H1 (cell line): ENCODE measurements at regions not wholly inside any gene's neighbourhood (a gene's known extent, or its start where the extent isn't known, plus 50 kb on each side); places are given as distances from the start of the nearest gene placed in this dataset.

ENCODE experiments used
- EP300 ChIP-seq, 2 experiments: IDR thresholded peaks; 1 replicate in 1 of 2; 2 replicates in 1 of 2; pipeline ENCODE4 v1.6.1; 2011 to 2012; ENCODE audit warnings: low read depth in 2 of 2, low read length in 2 of 2, mild to moderate bottlenecking in 2 of 2, borderline replicate concordance in 1 of 2, inconsistent platforms in 1 of 2, moderate library complexity in 1 of 2
- HDAC6 ChIP-seq: IDR thresholded peaks from one replicate; pipeline ENCODE4 v1.7.1; 2012; ENCODE audit warnings: low read depth, mild to moderate bottlenecking, inconsistent platforms, low read length, moderate library complexity
- TF ChIP-seq, protein P1 (sequence below): IDR thresholded peaks from 2 replicates; pipeline ENCODE4 v1.6.1; 2011; ENCODE audit warnings: low read depth, mild to moderate bottlenecking, low read length; ENCODE audit not compliant: insufficient read depth

- TF ChIP-seq HDAC6 (no peak), EP300 (IDR thresholded peaks at IDR 0.05; ENCODE audit: borderline replicate concordance in 1 of 2, low read depth in 2 of 2, low read length in 2 of 2) (no peak)
- TF ChIP-seq, protein P1, sequence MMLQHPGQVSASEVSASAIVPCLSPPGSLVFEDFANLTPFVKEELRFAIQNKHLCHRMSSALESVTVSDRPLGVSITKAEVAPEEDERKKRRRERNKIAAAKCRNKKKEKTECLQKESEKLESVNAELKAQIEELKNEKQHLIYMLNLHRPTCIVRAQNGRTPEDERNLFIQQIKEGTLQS = no peak
These were observed 202.1 kb downstream of the DEPDC1B start (continued) for GRCh38 chr5:60497706-60498500.
